ENCODE measurements at regions not wholly inside any gene's neighbourhood (a gene's known extent, or its start where the extent isn't known, plus 50 kb on each side); places are given as distances from the start of the nearest gene placed in this dataset.

DNA sequence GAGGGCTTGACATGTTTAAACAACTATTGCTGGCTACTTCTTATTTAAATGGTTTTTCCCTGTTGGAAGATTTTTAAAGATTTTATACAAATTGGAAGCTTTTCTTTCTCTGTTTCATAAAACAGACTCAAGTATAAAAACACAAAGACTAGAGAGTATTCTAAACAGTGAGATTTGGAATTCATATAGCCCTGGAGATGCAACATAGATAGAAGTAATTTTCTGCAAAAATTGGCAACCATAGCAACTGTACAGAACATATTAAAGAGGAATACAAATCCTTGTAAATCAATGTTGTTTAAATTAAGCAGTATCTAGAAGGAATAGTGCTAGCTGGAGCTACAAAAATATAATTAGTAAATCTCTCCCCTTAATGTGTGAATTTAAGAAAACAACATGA, 2612.9 kb upstream of the PCDH20 start:
- TF ChIP-seq CTCF (IDR thresholded peaks at IDR 0.05) (no peak), POLR2A (IDR thresholded peaks at IDR 0.05) (no peak)
